ENCODE measurements at regions not wholly inside any gene's neighbourhood (a gene's known extent, or its start where the extent isn't known, plus 50 kb on each side); places are given as distances from the start of the nearest gene placed in this dataset.

DNA sequence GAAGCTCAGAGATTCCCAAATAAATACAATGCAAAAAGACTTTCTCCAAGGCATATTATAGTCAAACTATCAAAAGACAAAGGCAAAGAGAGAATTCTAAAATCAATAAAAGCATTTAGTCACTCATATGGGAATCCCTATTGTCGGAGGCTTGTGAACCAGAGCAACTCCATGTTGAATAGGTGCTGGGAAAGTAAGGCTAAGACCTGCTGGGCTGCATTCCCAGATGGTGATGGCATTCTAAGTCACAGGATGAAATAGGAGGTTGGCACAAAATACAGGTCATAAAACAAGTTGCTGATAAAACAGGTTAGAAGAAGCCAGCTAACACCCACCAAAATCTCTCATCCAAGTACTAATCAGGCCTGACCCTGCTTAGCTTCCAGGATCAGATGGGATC lies 84.5 kb downstream of the JRKL start (continued):
- TF ChIP-seq GATAD2B (conservative IDR thresholded peaks at IDR 0.05; ENCODE audit: low read depth) (no peak), PKNOX1 (IDR thresholded peaks at IDR 0.05) (no peak), USF2 (IDR thresholded peaks at IDR 0.05; ENCODE audit: borderline replicate concordance, low read depth, low read length) (no peak), JUNB (IDR thresholded peaks at IDR 0.05) (no peak), RFX5 (IDR thresholded peaks at IDR 0.05; ENCODE audit: low read depth, low read length) (no peak), POLR2AphosphoS2 (IDR thresholded peaks at IDR 0.05; ENCODE audit: low read depth, low read length) (no peak), ATF7 (IDR thresholded peaks at IDR 0.05; ENCODE audit: low read depth) (no peak)

GRCh38 chr11:96481204-96481603 lies 91.4 kb downstream of the JRKL start:
- Histone ChIP-seq H3K79me2 (ENCODE audit: control insufficient read depth, insufficient read depth, low read length) (no peaks in the 10 kb centered on the region), H3K9me3 (replicated peaks; ENCODE audit: control insufficient read depth, insufficient read depth, low read length) (no peaks in the 10 kb centered on the region), H2AFZ (ENCODE audit: control insufficient read depth, low read depth, low read length) (no peak overlapping the region), H4K20me1 (ENCODE audit: control insufficient read depth, insufficient read depth) (no peaks in the 10 kb centered on the region), H3K27ac (ENCODE audit: control insufficient read depth, insufficient read depth) (no peak overlapping the region), H3K4me2 (ENCODE audit: control insufficient read depth, insufficient read depth) (no peak overlapping the region), H3K4me3 (no peak overlapping the region), H3K27me3 (replicated peaks in 1 of 2; ENCODE audit: control insufficient read depth in 2 of 2, insufficient read depth in 2 of 2, low read length in 1 of 2) (no peaks in the 10 kb centered on the region; a peak in 1 of 4 replicates), H3K36me3 (ENCODE audit: control insufficient read depth in 2 of 2, insufficient read depth in 2 of 2, low read length in 1 of 2) (no peaks in the 10 kb centered on the region), H3K4me1 (ENCODE audit: control insufficient read depth, insufficient read depth, low read length) (no peaks in the 10 kb centered on the region), H3K9ac (ENCODE audit: control insufficient read depth, insufficient read depth, low read length) (no peak overlapping the region)
- in situ Hi-C loops (cut with MboI) = no loop called here
- ChIA-PET RAD21 (ENCODE audit: unreplicated experiment) (interaction anchor here (0.7 kb wide), 1 partner anchor 18 kb away, joined by 3 read pairs; no protein-coding TSS in a partner anchor), POLR2A (no interaction called here), SMC1A (ENCODE audit: uncharacterized antibody, unreplicated experiment) (no interaction called here), CTCF (interaction anchor here (0.5 to 4.3 kb wide), 4 partner anchors 8 to 1686 kb away, joined by 3 to 35 read pairs (median 4); no protein-coding TSS in a partner anchor)
- FAIRE-seq (no peak), DNase-seq (ENCODE audit: low read depth, low spot score) (no peak), ATAC-seq (no peak)
- WGBS (ENCODE audit: insufficient coverage, insufficient replicate concordance, low lambda C conversion rate, missing lambda C conversion rate) = 0% methylated on average over 1 of the region's 1 CpG
- intact Hi-C loops (cut with micrococcal nuclease; ENCODE audit: unreplicated experiment) = no loop called here
- no TSS peak for BruUV-seq (replicated peaks)
- TF ChIP-seq POLR2AphosphoS2 (IDR thresholded peaks at IDR 0.05; ENCODE audit: low read depth, low read length) = no peak
- TF ChIP-seq ZNF217 (IDR thresholded peaks at IDR 0.05) = no peak
- TF ChIP-seq, protein P1, sequence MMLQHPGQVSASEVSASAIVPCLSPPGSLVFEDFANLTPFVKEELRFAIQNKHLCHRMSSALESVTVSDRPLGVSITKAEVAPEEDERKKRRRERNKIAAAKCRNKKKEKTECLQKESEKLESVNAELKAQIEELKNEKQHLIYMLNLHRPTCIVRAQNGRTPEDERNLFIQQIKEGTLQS (IDR thresholded peaks at IDR 0.05; ENCODE audit: borderline replicate concordance, extremely low read depth, low read depth, low read length) = no peak
- TF ChIP-seq TCF3 (IDR thresholded peaks at IDR 0.05; ENCODE audit: borderline replicate concordance, insufficient read depth, low read depth, low read length) = no peak
- no peak for TF ChIP-seq EED (IDR thresholded peaks at IDR 0.05; ENCODE audit: low read depth)
- no peak for TF ChIP-seq HDAC6 (IDR thresholded peaks at IDR 0.05; ENCODE audit: unreplicated experiment)
- no peak for TF ChIP-seq MEF2B (IDR thresholded peaks at IDR 0.05; ENCODE audit: partially characterized antibody, poor library complexity, severe bottlenecking)
- TF ChIP-seq SREBF2 (IDR thresholded peaks at IDR 0.05; ENCODE audit: low read length) = no peak
- TF ChIP-seq NFIC (IDR thresholded peaks at IDR 0.05; ENCODE audit: low read depth, low read length) = no peak
- TF ChIP-seq CUX1 (IDR thresholded peaks at IDR 0.05; ENCODE audit: insufficient replicate concordance, low read depth, low read length) = no peak

Data from GM12878 (cell line).